ENCODE measurements at regions not wholly inside any gene's neighbourhood (a gene's known extent, or its start where the extent isn't known, plus 50 kb on each side); places are given as distances from the start of the nearest gene placed in this dataset.

DNA sequence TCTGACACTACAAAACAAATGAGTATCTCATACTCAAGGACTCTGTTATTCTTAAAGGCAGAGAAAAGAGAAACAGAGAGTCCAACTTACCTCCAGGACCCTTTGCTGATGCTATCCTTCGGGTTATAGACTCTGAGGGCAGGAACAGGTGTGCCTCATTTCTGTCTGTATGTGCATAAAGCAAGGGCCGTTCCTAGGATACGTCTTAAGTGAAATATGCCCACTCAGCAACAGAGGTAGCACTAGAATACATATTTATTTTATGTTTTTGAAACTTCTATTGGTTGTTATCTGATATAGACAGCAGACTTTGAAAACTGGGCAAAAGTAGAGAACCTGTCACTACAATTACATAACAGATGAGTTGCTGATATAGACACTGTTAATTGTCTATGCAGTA lies 89.3 kb upstream of the CPNE4 start:
- H3K27ac ChIP-seq (ENCODE audit: low read length): no peak overlapping the region

GRCh38 chr3:132124651-132125284 lies 90.0 kb upstream of the CPNE4 start:
- Histone ChIP-seq H3K4me3 (ENCODE audit: low read length) (no peak overlapping the region), H3K9me2 (ENCODE audit: insufficient read depth, low read length) (no peaks in the 10 kb centered on the region), H3K27ac (ENCODE audit: low read length) (no peak overlapping the region), H3F3A (ENCODE audit: insufficient read depth, low read length, poor library complexity, severe bottlenecking) (no peaks in the 10 kb centered on the region), H3K9me3 (ENCODE audit: low read length) (no peaks in the 10 kb centered on the region), H2AFZ (ENCODE audit: low read depth, low read length) (no peak overlapping the region), H3K4me2 (ENCODE audit: low read length) (no peak overlapping the region), H4K20me1 (ENCODE audit: insufficient read depth) (no peaks in the 10 kb centered on the region), H3K36me3 (ENCODE audit: insufficient read depth, low read length) (no peaks in the 10 kb centered on the region), H3K9ac (ENCODE audit: low read length) (no peak overlapping the region), H3K27me3 (ENCODE audit: insufficient read depth, low read depth, low read length) (no peaks in the 10 kb centered on the region), H3K79me2 (replicated peaks; ENCODE audit: insufficient read depth, low read length) (no peaks in the 10 kb centered on the region)
- TF ChIP-seq MXI1 (conservative IDR thresholded peaks at IDR 0.05; ENCODE audit: poor library complexity, severe bottlenecking): no peak
- TF ChIP-seq SMC3 (conservative IDR thresholded peaks at IDR 0.05; ENCODE audit: poor library complexity): no peak
- no peak for TF ChIP-seq EZH2 (IDR thresholded peaks at IDR 0.05; ENCODE audit: borderline replicate concordance, insufficient read depth, low read length, poor library complexity, severe bottlenecking)
- TF ChIP-seq POLR2AphosphoS5 (IDR thresholded peaks at IDR 0.05): no peak
- no peak for TF ChIP-seq RAD21 (conservative IDR thresholded peaks at IDR 0.05)
- TF ChIP-seq REST (IDR thresholded peaks at IDR 0.05; ENCODE audit: borderline replicate concordance): no peak
- TF ChIP-seq EP300 (conservative IDR thresholded peaks at IDR 0.05; ENCODE audit: poor library complexity, severe bottlenecking): no peak
- TF ChIP-seq TAF1 (IDR thresholded peaks at IDR 0.05; ENCODE audit: low read depth): no peak

More for the DNA sequence above, 89.3 kb upstream of the CPNE4 start:
- Histone ChIP-seq H3K4me2 (ENCODE audit: low read length) (no peak overlapping the region), H4K20me1 (ENCODE audit: insufficient read depth) (no peaks in the 10 kb centered on the region), H3K9ac (ENCODE audit: low read length) (no peak overlapping the region), H3K9me3 (ENCODE audit: low read length) (no peaks in the 10 kb centered on the region), H3K79me2 (replicated peaks; ENCODE audit: insufficient read depth, low read length) (no peaks in the 10 kb centered on the region), H3F3A (ENCODE audit: insufficient read depth, low read length, poor library complexity, severe bottlenecking) (no peaks in the 10 kb centered on the region), H3K4me3 (ENCODE audit: low read length) (no peak overlapping the region), H2AFZ (ENCODE audit: low read depth, low read length) (no peak overlapping the region), H3K36me3 (ENCODE audit: insufficient read depth, low read length) (no peaks in the 10 kb centered on the region), H3K9me2 (ENCODE audit: insufficient read depth, low read length) (no peaks in the 10 kb centered on the region), H3K27me3 (ENCODE audit: insufficient read depth, low read depth, low read length) (no peaks in the 10 kb centered on the region)
- TF ChIP-seq REST (IDR thresholded peaks at IDR 0.05; ENCODE audit: borderline replicate concordance) (no peak), EP300 (conservative IDR thresholded peaks at IDR 0.05; ENCODE audit: poor library complexity, severe bottlenecking) (no peak), RAD21 (conservative IDR thresholded peaks at IDR 0.05) (no peak), TAF1 (IDR thresholded peaks at IDR 0.05; ENCODE audit: low read depth) (no peak), MXI1 (conservative IDR thresholded peaks at IDR 0.05; ENCODE audit: poor library complexity, severe bottlenecking) (no peak), POLR2AphosphoS5 (IDR thresholded peaks at IDR 0.05) (no peak), CTCF (IDR thresholded peaks at IDR 0.05; ENCODE audit: poor library complexity, severe bottlenecking) (no peak), SMC3 (conservative IDR thresholded peaks at IDR 0.05; ENCODE audit: poor library complexity) (no peak), EZH2 (IDR thresholded peaks at IDR 0.05; ENCODE audit: borderline replicate concordance, insufficient read depth, low read length, poor library complexity, severe bottlenecking) (no peak)

Measured in neural cell (in vitro differentiated cells).